GM18870 (cell line): ENCODE measurements at regions not wholly inside any gene's neighbourhood (a gene's known extent, or its start where the extent isn't known, plus 50 kb on each side); places are given as distances from the start of the nearest gene placed in this dataset.

Source experiments
- ATAC-seq: cut with Tn5 transposase; IDR thresholded peaks from one replicate; pipeline ENCODE4 v1.9.1; 2021; ENCODE audit warnings: moderate library complexity; ENCODE audit not compliant: unreplicated experiment

DNA sequence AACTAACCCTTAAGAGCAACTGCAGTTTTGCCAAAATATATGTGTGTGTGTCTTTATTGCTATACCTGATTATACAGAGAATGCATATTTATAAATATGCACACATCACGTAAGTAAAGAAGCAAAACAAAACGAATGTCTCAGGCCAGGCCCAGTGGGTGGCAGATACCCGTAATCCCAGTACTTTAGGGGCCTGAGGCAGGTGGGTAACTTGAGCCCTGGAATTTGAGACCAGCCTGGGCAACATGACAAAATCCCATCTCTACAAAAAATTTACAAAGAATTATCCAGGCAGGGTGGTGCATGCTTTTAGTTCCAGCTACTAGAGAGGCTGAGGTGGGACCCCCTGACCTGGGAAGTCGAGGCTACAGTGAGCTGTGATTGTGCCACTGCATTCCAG is 745.3 kb downstream of the SATB2 start:
- no peak for ATAC-seq

DNA sequence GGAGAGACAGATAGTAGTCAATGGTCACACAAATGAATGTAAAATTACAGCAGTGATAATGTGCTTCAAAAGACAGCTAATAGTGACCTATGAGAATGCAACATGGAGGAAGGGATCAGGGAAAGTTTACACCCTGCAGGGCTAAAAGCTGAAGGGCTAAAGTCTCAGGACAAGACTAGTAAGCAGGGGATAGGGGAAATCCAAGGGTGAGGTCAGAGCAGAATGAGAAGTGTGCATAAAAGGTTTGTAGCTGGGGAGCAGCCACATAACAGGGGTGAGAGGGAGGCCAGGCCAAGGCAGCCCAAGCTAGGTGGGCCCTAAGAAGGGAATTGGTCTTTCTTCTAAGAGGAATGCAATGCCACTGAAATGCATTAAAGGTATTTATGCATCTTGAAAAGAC is 746.3 kb downstream of the SATB2 start:
- no peak for ATAC-seq

DNA sequence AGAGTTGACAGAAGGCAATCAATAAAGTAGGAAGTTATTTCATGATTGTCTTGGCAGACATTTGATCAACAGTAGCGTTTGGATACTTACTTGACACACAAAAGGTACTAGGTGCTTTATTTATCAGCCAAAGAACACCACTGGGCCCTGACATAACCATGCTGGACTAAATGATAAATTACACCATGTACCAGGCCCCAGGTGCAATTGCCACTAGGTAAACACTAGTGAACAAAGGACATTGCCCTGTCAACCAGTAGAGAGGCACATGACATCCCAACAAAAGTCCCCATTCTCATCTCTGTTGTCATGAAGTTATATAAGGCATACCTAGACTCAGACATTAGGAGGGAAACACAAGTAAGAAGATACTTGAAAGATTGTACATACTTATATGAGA is 747.2 kb downstream of the SATB2 start:
- no peak for ATAC-seq

DNA sequence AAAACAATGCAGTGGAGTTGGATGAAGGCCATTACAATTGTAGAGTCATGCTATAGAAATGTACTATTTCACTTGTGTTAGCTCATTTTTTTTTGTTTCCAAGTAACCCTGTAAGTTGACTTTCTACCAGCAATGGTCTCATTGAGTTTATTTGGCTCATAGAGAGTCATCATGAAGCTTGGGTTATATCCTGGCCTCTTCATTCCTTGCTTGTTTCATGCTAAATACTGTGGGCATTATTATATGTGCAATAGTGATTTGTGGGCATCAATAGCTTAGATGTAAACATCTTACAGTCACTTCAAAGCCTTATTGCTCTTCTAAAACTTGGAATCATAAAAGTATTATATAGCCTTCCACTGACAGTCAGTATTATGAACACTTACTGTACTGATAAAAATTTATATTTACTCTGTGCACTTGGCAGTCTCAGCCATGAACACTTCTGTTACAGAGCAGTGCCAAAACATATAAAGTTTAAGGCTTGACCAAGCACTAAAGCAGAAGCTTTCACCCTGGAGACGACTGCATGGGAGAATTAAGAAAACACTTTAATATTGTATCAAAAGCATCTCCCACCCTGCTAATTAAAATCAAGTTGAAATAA is 751.2 kb downstream of the SATB2 start:
- ATAC-seq = no peak

DNA sequence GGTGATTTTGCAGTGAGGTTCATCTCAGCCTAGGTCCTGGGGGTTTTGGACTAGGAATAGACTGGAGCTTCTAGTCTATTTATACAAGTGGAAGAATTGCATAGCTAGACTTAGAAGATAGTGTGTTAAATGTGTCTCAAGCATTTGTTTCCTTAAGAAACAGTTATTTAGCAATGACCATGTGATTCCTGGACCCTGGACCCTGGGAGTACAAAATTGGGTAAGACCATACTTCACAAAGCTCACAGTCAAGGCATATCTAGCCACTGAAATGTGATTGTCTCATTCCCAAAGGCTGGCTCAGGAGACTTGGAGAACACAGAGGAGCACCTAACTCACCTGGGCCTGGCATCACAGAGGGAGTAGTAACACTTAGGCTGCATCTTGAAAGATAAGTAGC is 754.5 kb downstream of the SATB2 start:
- no peak for ATAC-seq

DNA sequence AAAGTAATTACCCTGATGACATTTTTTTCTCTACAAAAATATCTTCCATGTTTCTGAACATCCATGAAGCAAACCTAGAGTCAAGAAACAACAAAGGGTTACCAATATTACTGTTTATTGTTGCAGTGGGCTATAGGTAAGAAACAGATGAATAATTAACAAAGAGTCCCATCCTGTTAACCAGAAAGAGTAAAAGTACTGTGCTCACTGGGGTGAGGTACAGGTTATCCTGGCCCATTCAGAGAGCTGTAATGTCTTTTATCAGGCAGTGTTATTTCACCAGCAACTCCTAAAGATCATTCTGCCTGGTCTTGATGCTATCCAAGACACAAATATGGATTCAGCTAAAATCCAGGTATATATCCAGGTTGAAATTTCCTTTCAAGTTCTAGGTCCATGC is 754.9 kb downstream of the SATB2 start:
- no peak for ATAC-seq

DNA sequence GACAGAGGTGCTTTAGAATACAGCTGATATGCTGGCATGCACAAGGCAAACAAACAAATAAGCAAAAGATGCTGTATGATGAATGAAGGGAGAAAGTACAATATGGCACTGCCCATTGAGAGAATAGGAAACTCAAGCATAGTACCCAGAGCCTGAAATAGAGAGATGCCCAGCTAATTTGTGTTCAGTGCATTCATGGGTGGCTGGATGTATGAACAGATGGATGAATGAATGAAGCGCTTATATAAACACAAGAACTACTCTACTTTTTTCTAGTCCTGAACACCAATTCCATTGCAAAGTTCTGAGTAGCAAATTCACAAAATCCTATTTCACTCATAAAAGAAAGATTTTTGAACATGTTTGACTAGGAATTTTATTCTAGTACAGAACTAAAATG is 756.3 kb downstream of the SATB2 start:
- no peak for ATAC-seq

DNA sequence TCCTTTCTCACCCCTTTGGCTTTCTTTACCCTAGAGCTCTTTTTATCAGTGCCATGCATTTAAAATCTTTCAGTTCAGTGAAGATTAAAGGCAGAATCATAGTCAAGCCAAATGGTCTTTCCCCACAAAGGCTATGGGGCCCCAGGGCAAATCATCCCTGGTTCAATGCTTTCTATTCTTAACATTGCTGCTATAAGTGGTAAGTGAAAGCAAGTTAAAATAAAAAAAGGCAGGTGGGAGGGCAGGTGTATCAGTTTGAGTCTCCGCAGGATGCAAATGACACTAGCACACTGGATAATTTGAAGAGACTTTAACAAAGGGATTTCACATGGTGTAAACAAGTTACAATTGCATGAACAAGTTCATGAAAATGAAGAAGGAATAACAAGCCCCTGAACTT is 757.4 kb downstream of the SATB2 start:
- no peak for ATAC-seq

DNA sequence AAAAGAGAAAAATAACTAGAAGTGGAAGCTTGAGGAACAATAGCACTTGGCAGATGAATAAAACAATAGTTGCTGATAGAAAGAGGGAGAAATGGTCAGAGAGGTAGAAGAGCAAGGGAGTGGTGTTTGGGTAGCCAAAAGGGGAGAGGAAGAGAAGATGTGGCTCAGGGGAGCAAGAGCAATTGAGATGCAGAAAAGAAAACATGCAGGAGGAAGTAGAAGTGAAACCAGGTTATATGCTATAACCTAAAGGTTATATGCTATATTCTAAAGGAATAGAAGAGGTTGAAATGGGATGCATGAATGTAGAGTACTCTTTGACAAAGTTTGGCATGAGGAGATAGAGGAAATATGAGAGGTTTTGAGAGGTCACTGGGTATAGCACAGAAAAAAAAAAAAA is 759.5 kb downstream of the SATB2 start:
- ATAC-seq = no peak

DNA sequence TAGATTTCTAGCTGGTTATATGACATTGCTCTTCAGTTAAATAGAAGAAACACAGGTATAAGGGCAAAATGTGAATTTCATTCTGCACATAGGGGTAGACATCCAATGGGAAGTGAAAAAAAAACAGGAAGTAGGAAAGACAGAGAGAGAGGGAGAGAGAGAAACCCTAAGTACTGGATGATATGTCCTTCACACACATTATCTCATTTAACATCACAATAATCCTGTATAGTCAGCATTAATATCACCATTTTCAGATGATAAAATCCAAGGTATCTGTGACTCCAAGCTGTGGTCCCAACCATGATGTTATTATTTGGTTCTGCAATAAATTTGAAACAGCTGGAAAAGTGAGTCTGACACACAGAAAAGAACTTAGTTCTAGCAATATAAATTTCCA is 759.9 kb downstream of the SATB2 start:
- no peak for ATAC-seq

DNA sequence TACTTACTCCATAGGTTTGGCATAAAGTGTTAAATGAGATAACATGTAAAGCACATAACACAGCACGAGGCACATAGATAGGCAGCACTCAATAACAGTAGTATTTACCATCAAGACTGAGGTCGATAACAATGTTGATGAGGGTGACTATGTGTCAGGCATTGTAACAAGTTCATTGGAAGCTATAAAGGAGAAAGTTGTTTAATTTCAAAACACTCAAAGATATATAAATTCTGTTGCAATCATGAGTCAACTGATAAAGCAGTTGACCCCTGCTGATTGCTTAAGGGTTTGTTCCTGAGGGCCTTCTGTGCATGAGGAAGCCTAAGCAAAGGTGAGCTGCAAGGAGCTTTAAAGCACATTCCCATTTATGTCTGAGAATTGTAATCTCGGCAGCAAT is 760.5 kb downstream of the SATB2 start:
- no peak for ATAC-seq

DNA sequence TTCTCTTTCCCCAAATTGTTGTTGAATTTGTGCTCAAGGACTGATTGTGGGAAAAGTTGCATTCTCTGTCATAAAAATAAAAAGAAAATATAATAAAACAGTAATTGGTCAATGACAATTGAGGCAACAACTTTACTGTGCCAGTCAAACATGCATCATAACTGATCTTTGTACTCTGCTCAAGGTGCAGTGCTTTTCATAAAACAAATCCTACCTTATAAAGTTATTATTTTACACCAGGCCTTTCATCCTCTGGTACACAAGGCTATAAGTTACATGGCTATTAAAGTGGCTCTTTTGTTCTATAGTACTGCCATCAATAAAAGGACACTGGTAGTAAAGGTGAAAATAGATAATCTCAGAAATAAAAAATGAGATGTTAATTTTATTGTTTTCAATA is 761.9 kb downstream of the SATB2 start:
- no peak for ATAC-seq

DNA sequence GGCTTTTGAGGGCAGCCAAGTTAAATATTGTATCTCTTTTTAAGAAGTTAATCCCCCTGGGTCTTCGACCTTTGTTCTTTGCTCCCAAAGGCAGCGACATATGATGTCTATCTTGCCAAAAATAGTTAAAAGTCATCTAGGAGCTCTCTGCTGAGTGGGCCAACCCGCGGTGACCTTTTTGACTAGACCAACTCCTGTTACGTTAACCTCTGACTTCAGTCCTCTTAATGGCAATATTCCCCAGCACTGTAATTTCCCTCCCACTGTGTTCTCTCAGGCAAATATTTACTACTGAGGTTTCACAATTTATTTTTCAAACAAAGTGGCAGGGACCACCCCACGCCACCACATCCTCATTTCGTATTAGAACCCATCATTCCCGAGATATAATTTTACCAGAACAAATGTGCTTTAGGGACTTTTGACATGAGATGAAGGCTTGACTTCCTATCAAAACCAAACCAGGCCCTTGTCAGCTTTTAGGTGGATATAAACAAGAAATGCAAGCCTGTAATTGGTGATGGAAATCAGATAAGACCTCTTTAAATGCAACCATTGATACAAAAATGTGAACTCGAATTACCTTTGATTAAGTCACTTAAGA is 764.7 kb downstream of the SATB2 start:
- no peak for ATAC-seq

DNA sequence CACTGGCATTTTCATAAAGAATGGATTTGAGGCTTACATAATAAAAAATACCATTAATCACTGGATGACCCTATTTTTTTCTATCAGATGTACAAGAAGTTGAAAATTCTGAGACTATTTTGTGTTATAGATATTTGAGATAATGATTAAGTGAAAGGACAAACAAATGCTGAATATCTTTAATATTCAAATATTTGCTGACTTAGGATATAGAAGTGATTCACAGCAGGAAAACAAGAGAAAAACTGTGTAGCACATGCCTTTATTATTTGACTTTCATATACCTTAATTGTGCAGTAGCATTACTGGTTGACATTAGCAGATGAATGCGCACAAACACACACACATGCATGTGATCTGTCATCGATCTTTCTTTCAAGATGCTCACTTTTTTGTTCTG is 766.5 kb downstream of the SATB2 start:
- no peak for ATAC-seq

DNA sequence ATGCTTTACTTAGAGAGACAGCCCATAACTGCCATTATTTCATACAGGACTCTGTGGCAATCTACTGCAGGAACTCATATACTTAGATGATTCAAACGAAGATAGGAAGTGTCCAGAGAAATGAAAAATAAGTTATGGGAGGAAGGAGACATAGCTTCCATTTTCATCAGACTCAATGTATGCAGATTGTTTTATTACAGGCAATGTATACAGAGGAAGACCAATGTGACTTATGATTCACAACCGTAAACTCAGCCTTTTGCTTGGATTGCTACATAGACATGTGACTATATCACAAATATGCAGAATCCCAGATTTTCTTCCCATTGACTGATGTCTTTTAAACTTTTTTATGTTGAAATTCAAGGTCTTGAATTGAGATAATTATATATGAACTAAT is 793.4 kb downstream of the SATB2 start:
- ATAC-seq = no peak

DNA sequence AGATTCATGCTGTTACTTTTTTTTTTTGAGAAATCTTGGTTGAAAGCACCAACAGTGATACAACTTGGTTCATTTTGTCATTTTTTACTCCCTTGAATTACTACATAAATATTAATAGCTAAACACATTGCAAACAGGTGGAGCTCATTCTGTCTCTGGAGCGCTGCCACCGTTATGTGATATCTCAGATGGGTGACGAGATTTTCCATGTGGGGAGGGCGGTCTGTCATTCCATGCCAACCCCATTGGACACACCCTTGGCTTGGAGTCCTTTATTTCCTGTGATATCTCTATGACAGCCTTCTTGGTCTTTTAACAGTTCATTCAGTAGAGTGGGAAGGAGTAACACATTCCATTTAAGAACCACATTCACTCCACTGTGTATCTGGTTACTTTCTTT is 794.8 kb downstream of the SATB2 start:
- no peak for ATAC-seq

DNA sequence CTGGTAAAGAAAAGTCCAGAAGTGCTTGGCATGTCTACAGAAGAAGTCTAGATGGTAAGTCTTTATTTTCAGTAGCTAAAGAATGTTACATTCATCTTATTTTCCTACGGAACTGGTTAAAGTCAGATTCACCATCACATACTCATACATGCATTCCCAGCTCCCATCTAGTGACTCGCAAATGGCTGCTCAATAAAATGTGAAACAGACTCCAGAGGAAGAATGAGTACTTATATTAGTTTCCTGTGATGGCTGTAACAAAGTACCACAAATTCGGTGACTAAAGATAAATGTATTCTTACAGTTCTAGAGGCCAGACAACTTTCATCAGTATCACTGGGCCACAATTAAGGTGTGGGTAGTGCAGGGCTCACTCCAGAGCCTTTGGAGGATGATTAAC is 797.2 kb downstream of the SATB2 start:
- no peak for ATAC-seq

DNA sequence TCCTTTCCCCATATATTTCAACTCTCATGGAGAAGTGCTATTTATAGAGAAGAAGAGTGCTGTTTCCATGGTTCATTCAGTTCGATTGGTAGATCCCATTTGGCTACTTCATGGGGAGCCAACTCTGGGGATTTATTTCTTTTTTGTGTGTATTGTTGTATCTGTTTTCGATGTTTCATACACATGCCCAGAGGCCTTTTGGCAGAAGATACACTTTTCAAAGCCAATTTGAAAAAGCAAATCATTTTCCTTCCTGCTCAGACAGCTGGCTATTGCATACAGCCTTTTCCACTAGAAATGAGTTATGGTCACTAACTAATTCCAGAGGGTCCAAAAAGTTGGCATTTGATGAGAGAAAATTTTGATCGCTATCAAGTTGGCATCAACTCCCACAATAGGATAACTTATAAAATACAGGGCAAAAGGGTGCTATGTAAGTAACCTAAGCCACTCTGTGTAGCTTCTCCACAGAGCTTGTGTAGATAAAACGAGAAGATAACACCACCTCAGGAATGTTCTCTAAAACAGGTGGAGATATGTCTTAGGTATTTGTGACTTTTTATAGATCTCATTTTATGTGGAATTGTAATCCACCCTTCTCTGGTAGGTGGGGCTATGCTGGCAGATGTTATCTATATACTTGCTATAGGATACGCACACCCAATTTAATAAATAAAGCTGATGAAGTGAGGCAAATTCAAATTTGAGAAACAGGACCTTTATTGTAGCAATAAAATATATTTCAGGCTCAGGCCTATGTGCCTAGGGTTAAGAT is 798.5 kb downstream of the SATB2 start:
- no peak for ATAC-seq

DNA sequence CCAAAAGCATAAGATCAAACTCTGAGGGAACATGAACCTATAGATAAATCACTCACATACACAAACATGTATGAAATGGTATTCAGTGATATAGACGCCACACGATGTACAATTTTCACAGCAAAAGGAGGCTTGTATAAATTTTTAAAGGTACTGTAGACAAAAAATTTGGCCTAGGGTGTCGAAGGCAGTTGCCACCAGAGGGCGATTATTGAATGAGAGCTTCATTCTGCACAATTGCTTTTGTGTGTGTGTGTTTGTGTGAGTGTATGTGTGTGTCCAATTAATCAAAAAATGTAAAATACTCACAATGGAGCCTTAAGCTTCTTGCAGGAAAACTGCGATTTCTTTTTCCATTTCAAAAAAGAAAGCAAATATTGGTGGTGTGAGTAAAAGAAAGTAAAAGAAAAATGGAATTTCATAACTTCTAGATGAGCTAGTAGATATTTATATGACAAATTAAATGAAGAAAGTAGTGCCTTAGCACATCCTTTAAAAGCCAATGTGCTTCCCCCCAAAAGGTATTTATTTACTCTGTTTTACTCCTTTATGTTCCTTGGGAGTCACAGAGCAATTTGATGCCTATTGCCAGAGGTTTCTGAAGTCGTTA is 800.1 kb downstream of the SATB2 start:
- ATAC-seq = no peak

DNA sequence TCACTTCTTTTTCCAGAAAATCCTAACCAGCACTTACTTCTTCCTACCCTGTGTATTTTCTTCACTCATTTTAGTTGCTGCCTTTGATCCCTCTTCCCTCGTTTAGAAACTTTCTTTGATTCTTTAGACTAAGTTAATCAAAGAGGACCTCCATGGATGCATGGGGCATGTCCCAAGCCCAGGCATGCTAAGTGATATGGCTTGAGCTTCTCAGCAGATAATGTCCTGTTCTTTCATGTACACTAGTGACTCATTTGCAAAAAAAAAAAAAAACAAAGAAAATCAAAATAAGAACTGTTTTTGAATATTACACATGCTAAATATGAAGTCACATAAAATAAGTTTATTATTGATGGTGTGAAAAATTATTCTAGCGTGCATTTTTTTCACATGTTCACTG is 800.9 kb downstream of the SATB2 start:
- no peak for ATAC-seq

DNA sequence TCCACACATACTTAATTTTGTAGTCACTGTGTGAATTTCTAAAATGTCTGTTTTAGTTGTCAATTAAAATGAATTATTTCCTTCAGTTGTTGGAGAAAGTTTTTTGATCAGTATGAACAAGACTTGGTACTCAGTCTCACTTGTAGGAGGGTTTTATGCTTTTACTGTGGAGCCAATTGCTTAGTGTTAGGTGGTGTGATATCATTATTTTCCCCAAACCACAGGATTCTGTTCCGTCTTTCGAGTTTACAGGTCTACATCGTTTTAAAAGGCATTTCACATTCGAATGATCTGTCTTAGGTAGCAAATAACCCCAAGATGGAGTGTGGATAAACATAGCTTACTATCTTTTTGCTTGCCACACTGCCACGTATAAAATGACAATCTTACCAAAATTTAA is 803.1 kb downstream of the SATB2 start:
- no peak for ATAC-seq

DNA sequence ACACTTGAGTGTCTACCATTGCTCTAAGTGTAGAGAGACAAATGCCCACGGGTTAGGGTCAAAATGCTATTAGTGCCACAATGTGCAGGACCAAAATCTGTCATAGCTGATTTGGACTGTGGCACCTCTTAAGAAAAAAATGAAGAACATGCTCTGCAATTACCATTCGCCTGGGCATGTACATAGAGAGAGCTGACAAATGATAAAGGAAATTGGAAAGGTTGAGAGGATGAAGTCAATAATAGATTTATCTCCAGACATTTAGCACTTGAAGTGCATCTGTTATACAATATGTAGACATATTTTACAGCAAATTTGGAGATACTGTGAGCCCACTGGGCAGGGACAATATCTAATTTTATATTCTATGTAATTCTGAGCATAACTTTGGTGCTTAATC is 804.4 kb downstream of the SATB2 start:
- no peak for ATAC-seq
